T-helper 2 cell treated with Interferon-gamma antibody and Interleukin-4, amounts not matched to agents 100 ng/mL and 5 ng/mL, for 36 hours (primary cell): ENCODE measurements at regions not wholly inside any gene's neighbourhood (a gene's known extent, or its start where the extent isn't known, plus 50 kb on each side); places are given as distances from the start of the nearest gene placed in this dataset.
"Not testable (repeated sequence)": the region's sequence is repeated elsewhere in the genome, so short reads cannot be mapped to it uniquely, and the experiment has no call there.

Source experiments
- intact Hi-C: fragments of 100-400 bp; cut with micrococcal nuclease; formaldehyde crosslinking; loops from one replicate; pipeline ENCODE4 v1.15.1; 2023

GRCh38 chr6:9039258-9039657, 603.9 kb upstream of the SLC35B3 start:
- intact Hi-C loops, result no loop called here

GRCh38 chr6:9028086-9028485, 592.7 kb upstream of the SLC35B3 start:
- intact Hi-C loops, result no loop called here

GRCh38 chr6:9025796-9026394, 590.5 kb upstream of the SLC35B3 start:
- intact Hi-C loops, result no loop called here

GRCh38 chr6:9025228-9025627, 589.9 kb upstream of the SLC35B3 start:
- intact Hi-C loops, result no loop called here

GRCh38 chr6:9024246-9024645, 588.9 kb upstream of the SLC35B3 start:
- intact Hi-C loops, result not testable (repeated sequence)

- intact Hi-C loops, result no loop called here
These were observed 584.7 kb upstream of the SLC35B3 start for GRCh38 chr6:9020001-9020400.

- intact Hi-C loops, result no loop called here
These were observed 574.6 kb upstream of the SLC35B3 start for GRCh38 chr6:9009931-9010330.

GRCh38 chr6:9007027-9007426, 571.7 kb upstream of the SLC35B3 start:
- intact Hi-C loops, result no loop called here

- intact Hi-C loops, result no loop called here
These were observed 567.5 kb upstream of the SLC35B3 start for GRCh38 chr6:9002833-9003232.

- intact Hi-C loops, result no loop called here
These were observed 559.8 kb upstream of the SLC35B3 start for GRCh38 chr6:8995156-8995555.

GRCh38 chr6:8993111-8993510, 557.8 kb upstream of the SLC35B3 start:
- intact Hi-C loops, result no loop called here

GRCh38 chr6:8991844-8992243, 556.5 kb upstream of the SLC35B3 start:
- intact Hi-C loops, result no loop called here

- intact Hi-C loops, result no loop called here
These were observed 554.7 kb upstream of the SLC35B3 start for GRCh38 chr6:8990075-8990474.

GRCh38 chr6:8983202-8983688, 547.9 kb upstream of the SLC35B3 start:
- intact Hi-C loops, result loop anchor here (1.0 kb wide), 3 partner anchors 430 to 1482 kb away; no protein-coding TSS in a partner anchor

GRCh38 chr6:8982668-8983067, 547.3 kb upstream of the SLC35B3 start:
- intact Hi-C loops, result loop anchor here (1.0 kb wide), 3 partner anchors 431 to 1483 kb away; no protein-coding TSS in a partner anchor

- intact Hi-C loops, result no loop called here
These were observed 538.0 kb upstream of the SLC35B3 start for GRCh38 chr6:8973395-8973794.

GRCh38 chr6:8969747-8970146, 534.4 kb upstream of the SLC35B3 start:
- intact Hi-C loops, result no loop called here

- intact Hi-C loops, result no loop called here
These were observed 523.7 kb upstream of the SLC35B3 start for GRCh38 chr6:8958894-8959511.

- intact Hi-C loops, result no loop called here
These were observed 518.0 kb upstream of the SLC35B3 start for GRCh38 chr6:8953310-8953709.

- intact Hi-C loops, result no loop called here
These were observed 513.4 kb upstream of the SLC35B3 start for GRCh38 chr6:8948733-8949132.

- intact Hi-C loops, result no loop called here
These were observed 512.6 kb upstream of the SLC35B3 start for GRCh38 chr6:8947900-8948299.

GRCh38 chr6:8944548-8944947, 509.2 kb upstream of the SLC35B3 start:
- intact Hi-C loops, result no loop called here

GRCh38 chr6:8943073-8943472, 507.7 kb upstream of the SLC35B3 start:
- intact Hi-C loops, result no loop called here
